ENCODE measurements at regions not wholly inside any gene's neighbourhood (a gene's known extent, or its start where the extent isn't known, plus 50 kb on each side); places are given as distances from the start of the nearest gene placed in this dataset.

DNA sequence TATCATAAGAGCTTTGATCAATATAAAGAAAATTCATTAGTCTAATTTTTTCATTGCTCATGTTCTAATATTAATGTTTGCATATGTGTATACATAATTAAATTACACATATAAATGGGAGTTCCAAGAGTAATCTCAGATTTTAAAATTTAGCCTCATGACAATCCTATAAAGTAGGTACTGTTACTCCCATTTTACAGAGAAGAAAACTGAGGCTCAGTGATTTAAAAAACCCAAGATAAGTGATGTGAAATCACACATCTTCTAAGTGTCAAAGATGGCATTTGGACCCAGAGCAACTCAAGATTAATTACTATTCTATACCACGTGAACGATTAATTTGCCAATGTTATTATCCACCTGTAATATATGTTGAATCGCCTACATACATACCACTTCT, 122.3 kb downstream of the TM2D1 start:
- WGBS (ENCODE audit: low lambda C conversion rate) = 82% methylated on average over 3 of the region's 3 CpGs
- peaks cover 3 to 4% of the 10 kb centered on the region in 2 experiments; a peak in 2 of 4 replicates for H3K4me1 ChIP-seq (ENCODE audit: control insufficient read depth in 1 of 2, insufficient read depth in 2 of 2, low read depth in 1 of 2, low read length in 1 of 2)
- no peaks in the 10 kb centered on the region for H3K36me3 ChIP-seq (replicated peaks in 1 of 2; ENCODE audit: control insufficient read depth in 1 of 2, insufficient read depth in 2 of 2, low read length in 1 of 2)
- TF ChIP-seq POLR2AphosphoS5 (IDR thresholded peaks at IDR 0.05; ENCODE audit: low read depth, low read length) = no peak
- no peak for TF ChIP-seq YY1 (IDR thresholded peaks at IDR 0.05; ENCODE audit: low read depth)
- no peak for TF ChIP-seq USF1 (IDR thresholded peaks at IDR 0.05; ENCODE audit: borderline replicate concordance, low read depth)
- TF ChIP-seq, protein P1, sequence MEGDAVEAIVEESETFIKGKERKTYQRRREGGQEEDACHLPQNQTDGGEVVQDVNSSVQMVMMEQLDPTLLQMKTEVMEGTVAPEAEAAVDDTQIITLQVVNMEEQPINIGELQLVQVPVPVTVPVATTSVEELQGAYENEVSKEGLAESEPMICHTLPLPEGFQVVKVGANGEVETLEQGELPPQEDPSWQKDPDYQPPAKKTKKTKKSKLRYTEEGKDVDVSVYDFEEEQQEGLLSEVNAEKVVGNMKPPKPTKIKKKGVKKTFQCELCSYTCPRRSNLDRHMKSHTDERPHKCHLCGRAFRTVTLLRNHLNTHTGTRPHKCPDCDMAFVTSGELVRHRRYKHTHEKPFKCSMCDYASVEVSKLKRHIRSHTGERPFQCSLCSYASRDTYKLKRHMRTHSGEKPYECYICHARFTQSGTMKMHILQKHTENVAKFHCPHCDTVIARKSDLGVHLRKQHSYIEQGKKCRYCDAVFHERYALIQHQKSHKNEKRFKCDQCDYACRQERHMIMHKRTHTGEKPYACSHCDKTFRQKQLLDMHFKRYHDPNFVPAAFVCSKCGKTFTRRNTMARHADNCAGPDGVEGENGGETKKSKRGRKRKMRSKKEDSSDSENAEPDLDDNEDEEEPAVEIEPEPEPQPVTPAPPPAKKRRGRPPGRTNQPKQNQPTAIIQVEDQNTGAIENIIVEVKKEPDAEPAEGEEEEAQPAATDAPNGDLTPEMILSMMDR (IDR thresholded peaks at IDR 0.05) = no peak
- TF ChIP-seq TAF1 (IDR thresholded peaks at IDR 0.05; ENCODE audit: borderline replicate concordance, low read depth, low read length) = no peak
- TF ChIP-seq MXI1 (IDR thresholded peaks at IDR 0.05; ENCODE audit: low read depth, low read length) = no peak
- TF ChIP-seq, protein P2, sequence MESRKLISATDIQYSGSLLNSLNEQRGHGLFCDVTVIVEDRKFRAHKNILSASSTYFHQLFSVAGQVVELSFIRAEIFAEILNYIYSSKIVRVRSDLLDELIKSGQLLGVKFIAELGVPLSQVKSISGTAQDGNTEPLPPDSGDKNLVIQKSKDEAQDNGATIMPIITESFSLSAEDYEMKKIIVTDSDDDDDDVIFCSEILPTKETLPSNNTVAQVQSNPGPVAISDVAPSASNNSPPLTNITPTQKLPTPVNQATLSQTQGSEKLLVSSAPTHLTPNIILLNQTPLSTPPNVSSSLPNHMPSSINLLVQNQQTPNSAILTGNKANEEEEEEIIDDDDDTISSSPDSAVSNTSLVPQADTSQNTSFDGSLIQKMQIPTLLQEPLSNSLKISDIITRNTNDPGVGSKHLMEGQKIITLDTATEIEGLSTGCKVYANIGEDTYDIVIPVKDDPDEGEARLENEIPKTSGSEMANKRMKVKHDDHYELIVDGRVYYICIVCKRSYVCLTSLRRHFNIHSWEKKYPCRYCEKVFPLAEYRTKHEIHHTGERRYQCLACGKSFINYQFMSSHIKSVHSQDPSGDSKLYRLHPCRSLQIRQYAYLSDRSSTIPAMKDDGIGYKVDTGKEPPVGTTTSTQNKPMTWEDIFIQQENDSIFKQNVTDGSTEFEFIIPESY (IDR thresholded peaks at IDR 0.05; ENCODE audit: borderline replicate concordance, low read depth) = no peak
- TF ChIP-seq TCF12 (IDR thresholded peaks at IDR 0.05) = no peak
- TF ChIP-seq, protein P3, sequence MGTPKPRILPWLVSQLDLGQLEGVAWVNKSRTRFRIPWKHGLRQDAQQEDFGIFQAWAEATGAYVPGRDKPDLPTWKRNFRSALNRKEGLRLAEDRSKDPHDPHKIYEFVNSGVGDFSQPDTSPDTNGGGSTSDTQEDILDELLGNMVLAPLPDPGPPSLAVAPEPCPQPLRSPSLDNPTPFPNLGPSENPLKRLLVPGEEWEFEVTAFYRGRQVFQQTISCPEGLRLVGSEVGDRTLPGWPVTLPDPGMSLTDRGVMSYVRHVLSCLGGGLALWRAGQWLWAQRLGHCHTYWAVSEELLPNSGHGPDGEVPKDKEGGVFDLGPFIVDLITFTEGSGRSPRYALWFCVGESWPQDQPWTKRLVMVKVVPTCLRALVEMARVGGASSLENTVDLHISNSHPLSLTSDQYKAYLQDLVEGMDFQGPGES (IDR thresholded peaks at IDR 0.05; ENCODE audit: low read depth, low read length) = no peak
- TF ChIP-seq NRF1 (IDR thresholded peaks at IDR 0.05; ENCODE audit: low read depth, low read length) = no peak
- TF ChIP-seq SMC3 (IDR thresholded peaks at IDR 0.05; ENCODE audit: low read depth, low read length) = no peak
- no peak for TF ChIP-seq FOXM1 (IDR thresholded peaks at IDR 0.05; ENCODE audit: low read depth)
- no peak for TF ChIP-seq RAD21 (IDR thresholded peaks at IDR 0.05; ENCODE audit: low read length)
- no peak for TF ChIP-seq GABPA (IDR thresholded peaks at IDR 0.05; ENCODE audit: low read depth)
- TF ChIP-seq, protein P4, sequence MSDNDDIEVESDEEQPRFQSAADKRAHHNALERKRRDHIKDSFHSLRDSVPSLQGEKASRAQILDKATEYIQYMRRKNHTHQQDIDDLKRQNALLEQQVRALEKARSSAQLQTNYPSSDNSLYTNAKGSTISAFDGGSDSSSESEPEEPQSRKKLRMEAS (IDR thresholded peaks at IDR 0.05; ENCODE audit: low read depth) = no peak
- TF ChIP-seq MEF2A (IDR thresholded peaks at IDR 0.05; ENCODE audit: borderline replicate concordance, low read depth) = no peak
- no peak for TF ChIP-seq PBX3 (IDR thresholded peaks at IDR 0.05)
- TF ChIP-seq, protein P5, sequence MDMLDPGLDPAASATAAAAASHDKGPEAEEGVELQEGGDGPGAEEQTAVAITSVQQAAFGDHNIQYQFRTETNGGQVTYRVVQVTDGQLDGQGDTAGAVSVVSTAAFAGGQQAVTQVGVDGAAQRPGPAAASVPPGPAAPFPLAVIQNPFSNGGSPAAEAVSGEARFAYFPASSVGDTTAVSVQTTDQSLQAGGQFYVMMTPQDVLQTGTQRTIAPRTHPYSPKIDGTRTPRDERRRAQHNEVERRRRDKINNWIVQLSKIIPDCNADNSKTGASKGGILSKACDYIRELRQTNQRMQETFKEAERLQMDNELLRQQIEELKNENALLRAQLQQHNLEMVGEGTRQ (IDR thresholded peaks at IDR 0.05; ENCODE audit: borderline replicate concordance, low read depth, low read length) = no peak
- no peak for TF ChIP-seq REST (IDR thresholded peaks at IDR 0.05; ENCODE audit: low read depth, low read length)
- POLR2A ChIA-PET = no interaction called here
- peaks cover 4% of the 10 kb centered on the region for H3F3A ChIP-seq (replicated peaks; ENCODE audit: insufficient read depth)
- no peak overlapping the region for H3K9ac ChIP-seq
- no peaks in the 10 kb centered on the region for H3K79me2 ChIP-seq (ENCODE audit: insufficient read depth)
- no peak overlapping the region for H2AFZ ChIP-seq (ENCODE audit: low read depth)
- CTCF ChIA-PET = interaction anchor here (3.2 kb wide), 1 partner anchor 14 kb away, joined by 10 read pairs; no protein-coding TSS in a partner anchor
- H3K9me2 ChIP-seq = no peaks in the 10 kb centered on the region
- H4K20me1 ChIP-seq (ENCODE audit: insufficient read depth) = no peaks in the 10 kb centered on the region
- no peak overlapping the region for H3K4me2 ChIP-seq
- no peak overlapping the region for H3K27ac ChIP-seq (ENCODE audit: low read depth in 2 of 2, low read length in 1 of 2)
- no peaks in the 10 kb centered on the region for H3K27me3 ChIP-seq (ENCODE audit: insufficient read depth)
- H3K4me3 ChIP-seq (ENCODE audit: low read depth in 2 of 2, low read length in 1 of 2) = no peak overlapping the region
- H3K9me3 ChIP-seq = no peaks in the 10 kb centered on the region
- DNase-seq = no peak
